ENCODE measurements at regions not wholly inside any gene's neighbourhood (a gene's known extent, or its start where the extent isn't known, plus 50 kb on each side); places are given as distances from the start of the nearest gene placed in this dataset.

DNA sequence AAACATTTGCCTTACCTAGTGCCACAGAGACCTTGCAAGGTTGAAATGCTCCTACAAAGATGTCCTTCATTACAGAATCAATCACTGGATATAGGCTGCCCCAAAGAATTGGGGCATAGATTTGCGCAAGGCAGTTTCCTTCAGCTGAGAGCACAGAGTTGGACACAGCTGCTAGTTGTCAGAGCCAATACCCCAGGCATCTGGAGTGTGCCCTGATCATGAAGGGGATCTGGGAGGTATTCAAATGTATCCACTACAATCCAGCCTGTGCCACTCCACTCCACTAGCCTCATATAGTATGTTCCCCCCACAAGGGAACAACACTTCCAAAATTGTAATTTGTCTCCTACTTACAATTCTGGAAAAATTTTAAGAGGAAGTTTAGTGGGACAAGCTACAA lies 62.3 kb upstream of the ITPRID2 start:
- TF ChIP-seq, protein P1, sequence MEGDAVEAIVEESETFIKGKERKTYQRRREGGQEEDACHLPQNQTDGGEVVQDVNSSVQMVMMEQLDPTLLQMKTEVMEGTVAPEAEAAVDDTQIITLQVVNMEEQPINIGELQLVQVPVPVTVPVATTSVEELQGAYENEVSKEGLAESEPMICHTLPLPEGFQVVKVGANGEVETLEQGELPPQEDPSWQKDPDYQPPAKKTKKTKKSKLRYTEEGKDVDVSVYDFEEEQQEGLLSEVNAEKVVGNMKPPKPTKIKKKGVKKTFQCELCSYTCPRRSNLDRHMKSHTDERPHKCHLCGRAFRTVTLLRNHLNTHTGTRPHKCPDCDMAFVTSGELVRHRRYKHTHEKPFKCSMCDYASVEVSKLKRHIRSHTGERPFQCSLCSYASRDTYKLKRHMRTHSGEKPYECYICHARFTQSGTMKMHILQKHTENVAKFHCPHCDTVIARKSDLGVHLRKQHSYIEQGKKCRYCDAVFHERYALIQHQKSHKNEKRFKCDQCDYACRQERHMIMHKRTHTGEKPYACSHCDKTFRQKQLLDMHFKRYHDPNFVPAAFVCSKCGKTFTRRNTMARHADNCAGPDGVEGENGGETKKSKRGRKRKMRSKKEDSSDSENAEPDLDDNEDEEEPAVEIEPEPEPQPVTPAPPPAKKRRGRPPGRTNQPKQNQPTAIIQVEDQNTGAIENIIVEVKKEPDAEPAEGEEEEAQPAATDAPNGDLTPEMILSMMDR (IDR thresholded peaks at IDR 0.05) = no peak
- TF ChIP-seq POLR2A (IDR thresholded peaks at IDR 0.05) = no peak

Measured in adrenal gland (tissue), 5 donors.